Progenitor cell of endocrine pancreas (in vitro differentiated cells): ENCODE measurements at regions not wholly inside any gene's neighbourhood (a gene's known extent, or its start where the extent isn't known, plus 50 kb on each side); places are given as distances from the start of the nearest gene placed in this dataset.

Experiments used
- DNase-seq: peaks from one replicate; pipeline ENCODE4 v3.0.0; 2021; ENCODE audit warnings: low spot score; ENCODE audit not compliant: unreplicated experiment
- H3K27ac Mint-ChIP-seq: 2 replicates; pipeline ENCODE4 v1.8.0; 2021; ENCODE audit warnings: mild to moderate bottlenecking, moderate library complexity, mixed read lengths
- H3K27me3 Mint-ChIP-seq: 2 replicates; pipeline ENCODE4 v1.8.0; 2021; ENCODE audit warnings: mixed read lengths
- H3K36me3 Mint-ChIP-seq: 2 replicates; pipeline ENCODE4 v1.8.0; 2022; ENCODE audit warnings: mixed read lengths; ENCODE audit not compliant: insufficient read depth
- H3K4me1 Mint-ChIP-seq: 2 replicates; pipeline ENCODE4 v1.8.0; 2021; ENCODE audit warnings: low read depth, mixed read lengths
- H3K4me3 Mint-ChIP-seq: 2 replicates; pipeline ENCODE4 v1.8.0; 2021; ENCODE audit warnings: low read depth, mild to moderate bottlenecking, moderate library complexity, mixed read lengths
- H3K9me3 Mint-ChIP-seq: 2 replicates; pipeline ENCODE4 v1.8.0; 2021; ENCODE audit warnings: low read depth, mixed read lengths
- CTCF ChIP-seq: fragments of 200-600 bp; sonication (generic); IDR thresholded peaks from one replicate; pipeline ENCODE4 v1.5.0; 2021; ENCODE audit warnings: antibody characterized with exemption, mild to moderate bottlenecking; ENCODE audit not compliant: unreplicated experiment

DNA sequence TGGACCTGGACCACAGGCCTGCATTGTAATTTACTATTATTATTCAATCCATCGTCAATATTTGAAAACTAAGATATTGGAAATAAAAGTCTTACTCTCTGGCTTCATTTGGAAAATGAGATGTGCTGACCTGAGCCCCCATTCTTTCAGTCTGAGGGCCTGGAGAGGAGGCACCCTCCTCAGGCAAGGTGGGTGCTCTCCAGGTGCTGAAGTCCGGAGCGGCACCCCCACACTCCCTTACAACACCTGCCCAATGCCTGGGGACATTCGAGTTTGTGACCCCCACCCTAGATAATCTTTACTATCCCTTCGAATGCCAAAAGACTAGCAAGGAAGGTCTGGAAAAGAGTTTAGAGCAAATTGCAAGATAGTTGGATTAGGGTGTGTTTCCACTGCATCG, 133.3 kb downstream of the EN1 start:
- DNase-seq, result no peak
- Mint-ChIP-seq H3K4me1 (no peaks in the 10 kb centered on the region), H3K27ac (no peak overlapping the region), H3K36me3 (no peaks in the 10 kb centered on the region), H3K27me3 (peaks cover 7% of the 10 kb centered on the region), H3K9me3 (no peaks in the 10 kb centered on the region), H3K4me3 (no peak overlapping the region)
- no peak for TF ChIP-seq CTCF

- TF ChIP-seq CTCF, result no peak
- Mint-ChIP-seq H3K4me3 (no peak overlapping the region), H3K27me3 (peaks cover 2% of the 10 kb centered on the region), H3K9me3 (no peaks in the 10 kb centered on the region), H3K4me1 (no peaks in the 10 kb centered on the region), H3K27ac (no peak overlapping the region), H3K36me3 (no peaks in the 10 kb centered on the region)
- DNase-seq, result no peak
Measured at GRCh38 chr2:118711603-118712002, 135.8 kb downstream of the EN1 start.

GRCh38 chr2:118710481-118710880, 137.0 kb downstream of the EN1 start:
- Mint-ChIP-seq H3K4me1 (no peaks in the 10 kb centered on the region), H3K27ac (no peak overlapping the region), H3K4me3 (no peak overlapping the region), H3K9me3 (no peaks in the 10 kb centered on the region), H3K27me3 (peaks cover 7% of the 10 kb centered on the region), H3K36me3 (no peaks in the 10 kb centered on the region)
- no peak for TF ChIP-seq CTCF
- no peak for DNase-seq

DNA sequence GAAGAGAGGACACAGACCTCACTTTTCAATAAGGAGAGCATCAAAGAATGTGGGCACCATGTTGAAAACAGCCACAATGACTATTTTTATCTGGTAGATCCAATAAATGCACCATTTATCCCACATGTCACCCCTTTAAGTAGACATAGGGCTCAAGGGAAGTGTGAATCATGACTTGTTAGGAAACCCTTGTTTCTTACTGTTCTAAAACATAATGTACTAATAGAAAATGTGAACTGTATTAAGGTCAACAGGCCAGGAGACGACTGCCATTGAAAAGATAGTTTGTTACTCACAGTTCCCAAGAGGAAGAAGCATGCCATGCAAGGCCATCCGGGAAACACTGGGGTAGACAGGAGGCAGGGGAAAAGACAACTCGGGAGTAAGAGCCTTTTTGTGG, 137.7 kb downstream of the EN1 start:
- DNase-seq, result no peak
- no peak for TF ChIP-seq CTCF
- H3K4me1 Mint-ChIP-seq, result no peaks in the 10 kb centered on the region
- H3K9me3 Mint-ChIP-seq, result no peaks in the 10 kb centered on the region
- no peak overlapping the region for H3K4me3 Mint-ChIP-seq
- H3K36me3 Mint-ChIP-seq, result no peaks in the 10 kb centered on the region
- no peak overlapping the region for H3K27ac Mint-ChIP-seq
- peaks cover 13% of the 10 kb centered on the region for H3K27me3 Mint-ChIP-seq

GRCh38 chr2:118706844-118707243, 140.6 kb downstream of the EN1 start:
- Mint-ChIP-seq H3K36me3 (no peaks in the 10 kb centered on the region), H3K27me3 (peaks cover 11% of the 10 kb centered on the region), H3K9me3 (no peaks in the 10 kb centered on the region), H3K4me3 (no peak overlapping the region), H3K4me1 (no peaks in the 10 kb centered on the region), H3K27ac (no peak overlapping the region)
- TF ChIP-seq CTCF, result no peak
- no peak for DNase-seq

DNA sequence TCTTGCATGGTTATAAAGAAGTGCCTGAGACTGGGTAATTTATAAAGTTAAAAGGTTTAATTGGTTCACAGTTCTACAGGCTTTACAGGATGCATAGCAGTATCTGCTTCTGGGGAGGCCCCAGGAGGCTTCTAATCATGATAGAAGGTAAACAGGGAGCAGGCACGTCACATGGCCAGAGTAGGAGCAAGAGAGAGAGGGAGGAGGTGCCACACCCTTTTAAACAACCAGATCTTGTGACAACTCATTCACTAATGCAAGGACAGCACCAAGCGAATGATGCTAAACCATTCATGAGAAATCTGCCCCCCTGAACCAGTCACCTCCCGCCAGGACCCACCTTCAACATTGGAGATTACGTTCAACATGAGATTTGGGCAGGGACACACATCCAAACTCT, 141.1 kb downstream of the EN1 start:
- Mint-ChIP-seq H3K4me3 (no peak overlapping the region), H3K36me3 (no peaks in the 10 kb centered on the region), H3K27me3 (peaks cover 11% of the 10 kb centered on the region), H3K9me3 (no peaks in the 10 kb centered on the region), H3K4me1 (no peaks in the 10 kb centered on the region), H3K27ac (no peak overlapping the region)
- TF ChIP-seq CTCF, result no peak
- DNase-seq, result no peak
